ENCODE measurements at regions not wholly inside any gene's neighbourhood (a gene's known extent, or its start where the extent isn't known, plus 50 kb on each side); places are given as distances from the start of the nearest gene placed in this dataset.

DNA sequence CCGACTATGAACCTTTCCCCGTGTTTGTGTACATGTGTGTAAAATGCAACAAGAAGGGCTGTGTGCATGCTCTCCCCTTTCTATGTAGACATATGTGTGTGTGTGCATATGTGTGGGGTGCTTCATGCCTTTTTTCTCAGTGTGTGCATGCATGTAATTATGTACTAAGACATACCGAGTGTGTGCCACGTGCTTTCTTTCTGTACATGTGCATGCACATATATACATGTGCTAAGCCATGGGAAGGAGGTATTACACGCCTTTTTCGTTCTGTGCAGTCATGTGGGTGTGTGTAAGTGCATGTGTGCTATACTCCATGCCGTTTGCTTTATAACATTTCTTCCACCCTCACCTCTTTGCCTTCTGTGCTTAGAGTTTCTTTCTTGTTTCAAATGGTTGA lies 544.3 kb downstream of the TNS3 start:
- WGBS, 2 donors: 85 to 87% methylated on average over 7 of the region's 7 CpGs
- no peaks in the 10 kb centered on the region for H3K36me3 ChIP-seq (ENCODE audit: low read depth, missing control alignments)
- H3K9me3 ChIP-seq: no peaks in the 10 kb centered on the region
- H3K27ac ChIP-seq: no peak overlapping the region
- H3K4me3 ChIP-seq: no peak overlapping the region
- no peaks in the 10 kb centered on the region for H3K27me3 ChIP-seq
- TF ChIP-seq, protein P1, sequence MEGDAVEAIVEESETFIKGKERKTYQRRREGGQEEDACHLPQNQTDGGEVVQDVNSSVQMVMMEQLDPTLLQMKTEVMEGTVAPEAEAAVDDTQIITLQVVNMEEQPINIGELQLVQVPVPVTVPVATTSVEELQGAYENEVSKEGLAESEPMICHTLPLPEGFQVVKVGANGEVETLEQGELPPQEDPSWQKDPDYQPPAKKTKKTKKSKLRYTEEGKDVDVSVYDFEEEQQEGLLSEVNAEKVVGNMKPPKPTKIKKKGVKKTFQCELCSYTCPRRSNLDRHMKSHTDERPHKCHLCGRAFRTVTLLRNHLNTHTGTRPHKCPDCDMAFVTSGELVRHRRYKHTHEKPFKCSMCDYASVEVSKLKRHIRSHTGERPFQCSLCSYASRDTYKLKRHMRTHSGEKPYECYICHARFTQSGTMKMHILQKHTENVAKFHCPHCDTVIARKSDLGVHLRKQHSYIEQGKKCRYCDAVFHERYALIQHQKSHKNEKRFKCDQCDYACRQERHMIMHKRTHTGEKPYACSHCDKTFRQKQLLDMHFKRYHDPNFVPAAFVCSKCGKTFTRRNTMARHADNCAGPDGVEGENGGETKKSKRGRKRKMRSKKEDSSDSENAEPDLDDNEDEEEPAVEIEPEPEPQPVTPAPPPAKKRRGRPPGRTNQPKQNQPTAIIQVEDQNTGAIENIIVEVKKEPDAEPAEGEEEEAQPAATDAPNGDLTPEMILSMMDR (IDR thresholded peaks at IDR 0.05): no peak
- no peak for TF ChIP-seq POLR2A (IDR thresholded peaks at IDR 0.05)
- no peak for DNase-seq
- intact Hi-C loops (cut with DNase I; ENCODE audit: low total_unique reads): no loop called here
- peaks cover 21% of the 10 kb centered on the region for H3K4me1 ChIP-seq

DNA sequence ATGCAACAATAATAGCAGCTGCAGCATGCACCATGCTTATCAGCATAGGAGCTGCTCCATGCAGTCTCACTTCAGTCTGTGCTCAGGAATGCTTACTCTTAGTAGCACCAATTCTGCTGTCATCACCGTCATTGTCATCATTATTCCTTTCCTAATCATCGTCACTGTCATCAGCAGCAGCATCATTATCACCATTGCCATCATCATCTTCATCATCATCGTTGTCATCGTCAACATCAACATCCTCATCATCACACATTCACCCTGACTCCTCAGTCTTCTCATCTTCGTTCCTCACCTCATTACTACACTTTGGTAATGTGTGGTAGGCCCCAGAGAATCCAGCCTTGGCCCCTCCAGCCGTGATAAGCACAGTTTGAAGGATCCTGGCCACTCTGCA lies 545.0 kb downstream of the TNS3 start:
- intact Hi-C loops (cut with DNase I; ENCODE audit: low total_unique reads): no loop called here
- no peak for TF ChIP-seq POLR2A (IDR thresholded peaks at IDR 0.05)
- TF ChIP-seq, protein P1 (IDR thresholded peaks at IDR 0.05): no peak
- no peaks in the 10 kb centered on the region for H3K27me3 ChIP-seq
- H3K9me3 ChIP-seq: no peaks in the 10 kb centered on the region
- peaks cover 21% of the 10 kb centered on the region for H3K4me1 ChIP-seq
- no peak overlapping the region for H3K4me3 ChIP-seq
- H3K27ac ChIP-seq: no peak overlapping the region
- WGBS, 2 donors: 94 to 97% methylated on average over 6 of the region's 6 CpGs
- no peaks in the 10 kb centered on the region for H3K36me3 ChIP-seq (ENCODE audit: low read depth, missing control alignments)
- DNase-seq: no peak

DNA sequence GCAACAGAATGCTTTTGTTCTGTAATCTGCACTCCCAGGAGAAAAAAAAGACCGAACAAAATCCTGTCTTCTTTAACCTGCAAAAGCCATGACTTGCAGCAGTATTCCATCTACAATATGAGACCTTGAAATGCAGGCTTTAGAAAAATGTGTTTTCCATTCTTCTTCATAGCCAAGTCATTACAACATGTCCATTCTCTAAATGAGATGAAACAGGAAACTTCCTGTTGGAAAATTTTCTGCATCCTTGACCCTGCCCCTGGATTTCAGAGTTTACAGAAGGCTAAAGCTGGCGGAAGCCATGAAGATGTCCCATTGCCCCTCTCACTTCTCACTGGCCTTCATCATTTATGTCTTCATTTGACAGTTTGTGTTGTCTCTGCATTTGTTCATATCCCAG lies 546.4 kb downstream of the TNS3 start:
- WGBS, 2 donors: 38 to 46% methylated on average over 2 of the region's 2 CpGs
- Histone ChIP-seq H3K27ac (no peak overlapping the region), H3K36me3 (ENCODE audit: low read depth, missing control alignments) (no peaks in the 10 kb centered on the region), H3K9me3 (no peaks in the 10 kb centered on the region), H3K4me3 (no peak overlapping the region), H3K4me1 (peaks cover 19% of the 10 kb centered on the region), H3K27me3 (no peaks in the 10 kb centered on the region)
- TF ChIP-seq POLR2A (IDR thresholded peaks at IDR 0.05): no peak
- TF ChIP-seq, protein P1 (IDR thresholded peaks at IDR 0.05): no peak
- DNase-seq: no peak
- intact Hi-C loops (cut with DNase I; ENCODE audit: low total_unique reads): no loop called here

DNA sequence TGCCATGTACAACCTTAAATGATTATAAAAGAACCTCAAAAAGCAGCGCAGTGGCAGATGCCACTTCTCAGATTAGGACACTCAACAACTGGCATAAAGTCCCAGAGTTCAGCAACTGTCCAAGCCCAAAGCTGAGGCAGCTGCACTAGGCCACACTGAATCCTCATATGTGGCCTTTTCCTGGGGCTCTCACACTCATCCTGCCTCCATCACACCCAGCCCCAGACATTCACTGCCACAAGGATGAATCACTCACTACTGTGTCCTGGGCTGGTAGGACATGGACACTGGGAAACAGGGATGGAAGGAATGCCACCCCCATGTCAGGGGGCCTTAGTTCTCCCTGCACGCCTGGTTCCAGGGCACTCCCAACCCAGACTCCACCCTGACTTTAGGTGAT lies 547.7 kb downstream of the TNS3 start:
- no peaks in the 10 kb centered on the region for H3K27me3 ChIP-seq
- TF ChIP-seq POLR2A (IDR thresholded peaks at IDR 0.05): no peak
- TF ChIP-seq, protein P1 (IDR thresholded peaks at IDR 0.05): no peak
- DNase-seq: no peak
- intact Hi-C loops (cut with DNase I; ENCODE audit: low total_unique reads): no loop called here
- no peak overlapping the region for H3K27ac ChIP-seq
- WGBS, 2 donors: 87 to 90% methylated on average over 2 of the region's 2 CpGs
- no peak overlapping the region for H3K4me3 ChIP-seq
- peaks cover 6% of the 10 kb centered on the region for H3K4me1 ChIP-seq
- H3K9me3 ChIP-seq: no peaks in the 10 kb centered on the region
- H3K36me3 ChIP-seq (ENCODE audit: low read depth, missing control alignments): no peaks in the 10 kb centered on the region

DNA sequence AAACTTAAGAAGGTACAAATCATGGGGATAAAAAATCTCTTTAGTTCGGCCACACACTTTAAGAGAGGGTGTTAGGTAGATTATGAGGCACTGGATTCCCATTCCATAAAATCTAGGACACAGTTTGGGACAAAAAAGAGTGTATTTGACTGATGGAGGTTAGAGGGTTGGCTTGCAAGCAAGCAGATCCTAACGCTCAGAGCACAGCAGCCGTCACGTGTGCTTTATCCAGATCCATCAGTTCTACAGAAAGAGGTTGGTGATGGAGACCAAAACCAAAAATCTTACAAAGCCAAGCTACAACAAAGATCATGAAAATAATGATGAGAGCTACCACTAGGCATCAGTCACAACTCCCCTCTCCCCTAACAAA lies 549.4 kb downstream of the TNS3 start:
- intact Hi-C loops (cut with DNase I; ENCODE audit: low total_unique reads): no loop called here
- 70 to 81% methylated on average over 4 of the region's 4 CpGs for WGBS, 2 donors
- no peak overlapping the region for H3K27ac ChIP-seq

More for the DNA sequence above, 549.4 kb downstream of the TNS3 start:
- TF ChIP-seq, protein P1 (IDR thresholded peaks at IDR 0.05): no peak
- no peak for TF ChIP-seq POLR2A (IDR thresholded peaks at IDR 0.05)
- DNase-seq: no peak
- no peaks in the 10 kb centered on the region for H3K9me3 ChIP-seq
- no peaks in the 10 kb centered on the region for H3K27me3 ChIP-seq
- H3K36me3 ChIP-seq (ENCODE audit: low read depth, missing control alignments): no peaks in the 10 kb centered on the region
- H3K4me1 ChIP-seq: peaks cover 5% of the 10 kb centered on the region
- no peak overlapping the region for H3K4me3 ChIP-seq
